ENCODE measurements at regions not wholly inside any gene's neighbourhood (a gene's known extent, or its start where the extent isn't known, plus 50 kb on each side); places are given as distances from the start of the nearest gene placed in this dataset.

GRCh38 chr16:80174416-80174815, 366.4 kb upstream of the DYNLRB2 start:
- no peaks in the 10 kb centered on the region for H3K27me3 ChIP-seq (ENCODE audit: control insufficient read depth, insufficient read depth, low read length)
- H2AFZ ChIP-seq, result no peak overlapping the region
- no peaks in the 10 kb centered on the region for H3K9me3 ChIP-seq (ENCODE audit: control insufficient read depth, low read length)
- H3K4me2 ChIP-seq (ENCODE audit: low read length), result no peak overlapping the region
- no peaks in the 10 kb centered on the region for H3K79me2 ChIP-seq
- no peak overlapping the region for H3K27ac ChIP-seq
- no peaks in the 10 kb centered on the region for H3K4me1 ChIP-seq
- no peak overlapping the region for H3K9ac ChIP-seq
- no peak overlapping the region for H3K4me3 ChIP-seq (ENCODE audit: low read depth, low read length)
- no peaks in the 10 kb centered on the region for H3K36me3 ChIP-seq (ENCODE audit: control insufficient read depth, insufficient read depth, low read length)
- no peak for TF ChIP-seq CTCF (IDR thresholded peaks at IDR 0.05)

GRCh38 chr16:80171746-80172145, 369.0 kb upstream of the DYNLRB2 start:
- H3K36me3 ChIP-seq (ENCODE audit: control insufficient read depth, insufficient read depth, low read length), result no peaks in the 10 kb centered on the region
- H3K4me1 ChIP-seq, result no peaks in the 10 kb centered on the region
- H3K27ac ChIP-seq, result no peak overlapping the region
- no peak overlapping the region for H2AFZ ChIP-seq
- no peak overlapping the region for H3K9ac ChIP-seq
- no peak overlapping the region for H3K4me2 ChIP-seq (ENCODE audit: low read length)
- H3K9me3 ChIP-seq (ENCODE audit: control insufficient read depth, low read length), result no peaks in the 10 kb centered on the region
- H3K79me2 ChIP-seq, result no peaks in the 10 kb centered on the region
- no peaks in the 10 kb centered on the region for H3K27me3 ChIP-seq (ENCODE audit: control insufficient read depth, insufficient read depth, low read length)
- no peak for TF ChIP-seq CTCF (IDR thresholded peaks at IDR 0.05)
- H3K4me3 ChIP-seq (ENCODE audit: low read depth, low read length), result no peak overlapping the region

- Histone ChIP-seq H3K79me2 (no peaks in the 10 kb centered on the region), H3K27me3 (ENCODE audit: control insufficient read depth, insufficient read depth, low read length) (no peaks in the 10 kb centered on the region), H3K9me3 (ENCODE audit: control insufficient read depth, low read length) (no peaks in the 10 kb centered on the region), H3K27ac (no peak overlapping the region), H3K4me1 (no peaks in the 10 kb centered on the region), H3K9ac (no peak overlapping the region), H3K36me3 (ENCODE audit: control insufficient read depth, insufficient read depth, low read length) (no peaks in the 10 kb centered on the region), H3K4me2 (ENCODE audit: low read length) (no peak overlapping the region), H2AFZ (no peak overlapping the region), H3K4me3 (ENCODE audit: low read depth, low read length) (no peak overlapping the region)
- no peak for TF ChIP-seq CTCF (IDR thresholded peaks at IDR 0.05)
These were observed 369.6 kb upstream of the DYNLRB2 start for GRCh38 chr16:80171199-80171598.

GRCh38 chr16:80167657-80168390, 373.0 kb upstream of the DYNLRB2 start:
- no peaks in the 10 kb centered on the region for H3K4me1 ChIP-seq

More at GRCh38 chr16:80167657-80168390, 373.0 kb upstream of the DYNLRB2 start:
- no peaks in the 10 kb centered on the region for H3K79me2 ChIP-seq
- no peak overlapping the region for H3K4me2 ChIP-seq (ENCODE audit: low read length)
- H3K27ac ChIP-seq, result no peak overlapping the region
- H2AFZ ChIP-seq, result no peak overlapping the region
- H3K9me3 ChIP-seq (ENCODE audit: control insufficient read depth, low read length), result no peaks in the 10 kb centered on the region
- no peak overlapping the region for H3K9ac ChIP-seq
- no peak for TF ChIP-seq CTCF (IDR thresholded peaks at IDR 0.05)
- no peaks in the 10 kb centered on the region for H3K27me3 ChIP-seq (ENCODE audit: control insufficient read depth, insufficient read depth, low read length)
- H3K4me3 ChIP-seq (ENCODE audit: low read depth, low read length), result no peak overlapping the region
- no peaks in the 10 kb centered on the region for H3K36me3 ChIP-seq (ENCODE audit: control insufficient read depth, insufficient read depth, low read length)

Measured in parathyroid adenoma (tissue), 2 donors.